SIG-M5 treated with dmso at 0.1 percent for 504 hours (cell line): ENCODE measurements at regions not wholly inside any gene's neighbourhood (a gene's known extent, or its start where the extent isn't known, plus 50 kb on each side); places are given as distances from the start of the nearest gene placed in this dataset.

Experiments used
- DNase-seq: peaks from one replicate; lab custom pipeline; 2025; ENCODE audit not compliant: unreplicated experiment; lab: John Stamatoyannopoulos, UW

- DNase-seq = no peak
Measured at GRCh38 chr17:65446043-65446442, 115.4 kb downstream of the AXIN2 start.

DNA sequence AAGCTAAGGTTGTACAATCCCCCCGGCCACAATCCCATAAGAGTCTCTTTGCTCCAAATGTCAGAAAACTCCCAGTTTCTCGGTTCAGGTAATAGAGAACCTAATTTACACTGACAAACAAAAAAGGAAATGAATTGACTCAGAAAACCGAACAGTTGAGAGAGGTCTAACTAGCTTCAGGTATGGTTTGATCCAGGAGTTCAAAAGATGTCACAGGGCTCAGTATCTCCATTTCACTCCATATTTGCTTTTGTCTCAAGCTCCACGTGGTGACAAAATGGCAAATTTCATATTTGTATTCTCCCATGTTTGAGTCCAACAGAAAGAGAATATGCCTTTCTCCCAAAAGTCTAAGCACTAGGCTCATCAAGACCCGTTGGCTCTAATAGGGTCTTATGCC lies 117.4 kb downstream of the AXIN2 start:
- DNase-seq = no peak

DNA sequence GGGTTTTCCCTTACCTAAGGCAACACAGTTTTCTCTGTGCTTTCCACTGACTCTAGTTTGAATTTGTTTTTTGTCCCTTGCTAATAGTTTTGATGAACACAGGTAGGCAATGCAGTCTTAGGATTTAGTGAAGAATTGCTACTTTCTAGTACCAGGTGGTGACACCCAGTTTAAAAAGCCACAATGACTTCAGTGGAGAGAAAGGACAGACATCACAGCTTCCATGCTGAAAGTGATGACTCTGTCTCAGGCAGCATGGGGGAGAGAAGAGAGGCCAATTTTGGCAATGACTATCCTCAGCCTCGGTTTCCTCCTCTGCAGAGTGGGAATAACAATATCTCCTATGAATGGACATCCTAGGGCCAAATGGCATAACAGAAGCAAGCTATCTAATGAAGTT lies 118.8 kb downstream of the AXIN2 start:
- DNase-seq = no peak

- DNase-seq = no peak
Measured at GRCh38 chr17:65442250-65442649, 119.2 kb downstream of the AXIN2 start.

- no peak for DNase-seq
Measured at GRCh38 chr17:65441053-65441605, 120.3 kb downstream of the AXIN2 start.

- DNase-seq = no peak
Measured at GRCh38 chr17:65438708-65439294, 122.6 kb downstream of the AXIN2 start.

GRCh38 chr17:65438173-65438572 lies 123.3 kb downstream of the AXIN2 start:
- no peak for DNase-seq

GRCh38 chr17:65436871-65437270 lies 124.6 kb downstream of the AXIN2 start:
- no peak for DNase-seq

DNA sequence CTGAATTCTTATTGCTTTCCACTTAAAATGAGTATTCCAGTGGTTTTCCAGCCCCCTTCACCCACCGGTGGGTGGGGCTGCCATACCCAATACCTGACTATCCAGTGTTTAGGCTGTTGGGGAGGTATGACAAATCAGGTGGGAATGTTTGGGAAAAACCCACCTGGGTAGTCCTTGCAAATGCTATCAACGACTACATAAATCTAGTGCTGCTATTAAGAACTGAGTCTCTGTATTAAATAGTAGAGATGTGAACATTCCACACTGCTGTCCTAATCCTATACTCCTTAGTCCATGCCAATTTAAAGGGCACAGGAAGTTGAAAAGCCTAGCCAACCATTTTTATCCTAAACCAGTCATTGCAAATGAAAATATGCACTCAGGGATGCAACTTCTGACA lies 126.6 kb downstream of the AXIN2 start:
- DNase-seq = no peak

DNA sequence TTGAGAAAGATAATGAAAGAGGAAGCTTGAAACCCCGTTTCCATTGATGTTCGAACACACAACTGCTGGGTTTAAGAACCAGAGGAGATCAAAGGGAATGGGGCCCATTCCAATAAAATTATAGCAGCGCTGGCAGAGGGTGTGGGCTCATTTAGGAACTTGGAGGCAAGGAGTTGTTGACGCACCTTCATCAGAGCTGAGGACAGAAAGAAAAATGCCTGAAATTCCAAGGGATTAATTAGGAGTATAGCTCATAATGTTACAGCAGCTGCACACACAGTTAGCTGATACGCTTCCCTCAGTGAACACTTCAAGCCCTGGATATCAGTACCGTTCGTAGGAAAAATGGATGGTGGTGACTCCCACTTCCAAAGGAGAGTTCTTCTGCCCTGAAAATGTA lies 127.2 kb downstream of the AXIN2 start:
- DNase-seq = no peak

DNA sequence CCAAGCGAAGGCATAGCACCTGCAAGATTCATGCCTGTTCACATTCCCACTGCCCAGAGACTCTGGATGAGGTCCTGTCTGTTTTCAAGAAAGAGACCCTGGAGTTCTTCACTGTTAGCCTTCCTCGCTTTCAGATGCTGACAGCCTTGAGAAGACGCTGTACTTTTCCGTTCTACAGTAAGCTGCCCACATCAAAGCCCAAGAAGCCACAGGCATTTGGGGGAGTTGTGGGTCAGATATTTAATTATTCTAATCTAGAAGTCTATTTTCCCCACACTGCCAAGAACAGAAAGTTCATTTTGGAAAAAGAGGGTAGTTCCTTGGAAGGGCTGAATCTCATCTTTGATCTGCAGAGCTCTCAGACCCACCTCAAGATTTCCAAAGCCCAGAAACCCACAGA lies 127.9 kb downstream of the AXIN2 start:
- no peak for DNase-seq

- peak; percentile 42 for DNase-seq
Measured at GRCh38 chr17:65433157-65433556, 128.3 kb downstream of the AXIN2 start.

DNA sequence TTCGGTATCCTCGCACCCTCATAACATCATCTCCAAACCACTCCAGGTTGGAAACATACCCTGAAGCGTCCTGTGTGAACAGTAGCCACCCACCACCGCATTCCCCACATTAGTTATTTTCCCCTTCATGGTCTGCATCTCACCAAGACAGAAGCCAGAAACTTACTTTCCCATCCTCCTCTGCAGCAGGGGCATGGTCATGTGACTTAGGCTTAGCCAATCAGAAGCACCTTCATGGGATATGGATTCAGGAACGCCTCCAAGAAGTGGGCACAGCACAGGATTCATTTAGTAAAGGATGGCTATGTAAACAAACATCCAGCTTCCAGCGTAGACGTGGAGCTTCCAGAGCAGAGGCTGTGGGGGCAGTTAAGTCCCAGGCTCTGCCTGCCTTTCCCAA lies 130.3 kb downstream of the AXIN2 start:
- DNase-seq = no peak

GRCh38 chr17:65430209-65430833 lies 131.1 kb downstream of the AXIN2 start:
- DNase-seq = no peak

DNA sequence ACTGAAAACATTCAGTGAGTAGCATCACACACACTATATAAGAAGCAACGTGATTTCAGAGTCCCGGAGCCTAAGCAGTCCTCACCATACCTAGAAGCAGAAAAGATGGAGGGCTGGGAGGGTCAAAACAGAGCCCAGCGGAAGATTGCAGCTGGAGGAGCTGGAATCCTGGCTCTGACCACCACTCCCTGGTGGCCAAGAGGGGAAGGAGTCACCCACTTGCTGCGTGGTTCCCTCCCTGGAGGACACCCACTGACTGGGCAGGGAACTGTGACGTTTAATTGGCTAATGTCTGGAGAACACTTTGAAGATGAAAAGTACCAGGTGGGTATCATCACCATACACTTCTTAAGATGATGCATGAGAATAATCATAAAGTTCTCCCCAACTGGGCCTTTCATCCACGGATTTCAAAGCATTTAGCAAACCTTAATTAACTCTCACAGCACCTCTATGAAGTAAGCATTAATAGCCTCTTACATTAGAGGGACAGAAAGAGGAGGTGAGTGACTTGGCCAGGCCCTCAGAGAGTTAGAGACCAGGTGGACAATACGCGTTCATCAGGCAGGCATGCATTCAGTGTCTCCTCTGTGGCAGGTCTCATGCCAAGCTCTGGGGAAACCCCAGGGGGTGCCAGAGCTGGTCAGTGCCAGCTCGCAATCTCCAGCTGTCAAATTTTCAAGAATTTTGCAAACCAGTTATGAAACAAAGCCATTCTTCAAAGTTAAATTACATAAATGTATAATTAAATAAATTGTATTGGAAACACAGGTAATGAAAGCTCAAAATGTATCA lies 137.9 kb downstream of the AXIN2 start:
- DNase-seq = no peak

DNA sequence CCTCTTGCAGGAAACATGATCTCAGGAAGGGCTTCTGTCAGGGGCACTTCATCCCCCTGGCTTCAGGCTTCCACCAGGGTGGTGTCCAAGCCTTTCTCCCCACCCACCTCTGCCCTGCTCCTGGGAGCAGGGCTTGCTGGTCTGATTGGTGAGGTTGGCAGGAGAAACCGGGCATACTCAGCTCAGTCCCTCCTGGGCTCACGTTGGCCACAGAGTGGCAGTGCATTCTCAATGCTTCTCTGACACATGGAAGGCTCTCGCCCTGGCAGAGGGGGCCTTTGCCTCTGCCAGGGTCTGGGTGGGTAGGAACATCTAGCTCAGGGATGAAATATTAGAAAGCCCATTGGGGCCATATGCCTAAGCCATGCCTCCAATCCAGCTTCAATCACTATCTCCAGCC lies 142.8 kb downstream of the AXIN2 start:
- no peak for DNase-seq

- DNase-seq = no peak
Measured at GRCh38 chr17:65417406-65418221, 143.8 kb downstream of the AXIN2 start.

- DNase-seq = no peak
Measured at GRCh38 chr17:65415991-65416390, 145.5 kb downstream of the AXIN2 start.

GRCh38 chr17:65413390-65413789 lies 148.1 kb downstream of the AXIN2 start:
- DNase-seq = no peak

DNA sequence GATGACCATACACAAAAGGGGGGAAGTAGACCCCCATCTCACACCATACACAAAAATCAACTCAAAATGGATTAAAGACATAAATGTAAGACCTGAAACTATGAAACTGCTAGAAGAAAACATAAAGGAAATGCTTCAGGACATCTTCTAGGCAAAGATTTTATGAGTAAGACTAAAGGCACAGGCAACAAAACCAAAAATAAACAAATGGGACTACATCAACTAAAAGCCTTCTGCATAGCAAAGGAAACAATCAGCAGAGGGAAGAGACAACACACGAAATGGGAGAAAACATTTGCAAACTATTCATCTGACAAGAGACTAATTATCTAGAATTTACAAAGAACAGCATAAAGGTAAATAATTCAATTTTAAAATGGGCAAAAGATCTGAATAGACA lies 152.1 kb downstream of the AXIN2 start:
- DNase-seq = no peak

DNA sequence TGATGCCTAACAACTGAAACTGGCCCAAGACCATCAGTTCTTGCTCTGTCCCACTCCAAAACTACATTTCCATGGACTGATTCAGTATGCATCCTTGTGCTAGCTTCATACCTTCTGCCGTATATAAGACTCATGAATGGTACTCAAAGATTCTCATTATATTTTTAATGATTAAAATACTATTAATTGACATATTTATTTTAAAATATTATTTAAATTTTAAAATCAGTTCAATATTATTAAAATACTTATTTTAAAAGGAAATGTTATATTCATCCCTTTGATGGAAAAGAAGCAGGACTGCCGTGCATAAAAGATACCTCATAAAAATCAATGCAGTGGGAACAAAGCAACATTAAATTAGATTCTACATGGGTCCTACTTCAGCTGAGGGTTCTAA lies 153.4 kb downstream of the AXIN2 start:
- no peak for DNase-seq
